Calu3 (cell line): ENCODE measurements at regions not wholly inside any gene's neighbourhood (a gene's known extent, or its start where the extent isn't known, plus 50 kb on each side); places are given as distances from the start of the nearest gene placed in this dataset.

Source experiments
- BruUV-seq: library from RNA; stranded (reverse); fragments of 400-500 nt; replicated peaks from 2 replicates; lab custom pipeline; 2021; lab: Mats Ljungman, UMichigan
- CTCF ChIA-PET: fragments of 300-600 bp; sonication (Branson Sonifier 250); formaldehyde crosslinking; loops from one replicate; lab custom pipeline; 2022; ENCODE audit warnings: antibody characterized with exemption; lab: Charles Lee
- DNase-seq: peaks from one replicate; pipeline ENCODE4 v3.0.0; 2022
- H3K27ac Mint-ChIP-seq: one replicate; pipeline ENCODE4 v1.8.0; 2022; ENCODE audit warnings: mixed read lengths; ENCODE audit not compliant: unreplicated experiment
- H3K27me3 Mint-ChIP-seq: one replicate; pipeline ENCODE4 v1.8.0; 2022; ENCODE audit warnings: mixed read lengths; ENCODE audit not compliant: unreplicated experiment
- H3K36me3 Mint-ChIP-seq: one replicate; pipeline ENCODE4 v1.8.0; 2022; ENCODE audit warnings: mild to moderate bottlenecking, moderate library complexity, mixed read lengths; ENCODE audit not compliant: insufficient read depth, unreplicated experiment
- H3K4me1 Mint-ChIP-seq: one replicate; pipeline ENCODE4 v1.8.0; 2022; ENCODE audit warnings: mild to moderate bottlenecking, low read depth, mixed read lengths; ENCODE audit not compliant: unreplicated experiment
- H3K4me3 Mint-ChIP-seq: one replicate; pipeline ENCODE4 v1.8.0; 2022; ENCODE audit warnings: mild to moderate bottlenecking, low read depth, moderate library complexity, mixed read lengths; ENCODE audit not compliant: unreplicated experiment
- H3K9me3 Mint-ChIP-seq: one replicate; pipeline ENCODE4 v1.8.0; 2022; ENCODE audit warnings: low read depth, mixed read lengths; ENCODE audit not compliant: unreplicated experiment
- intact Hi-C: fragments of 100-400 bp; cut with micrococcal nuclease; formaldehyde crosslinking; loops from one replicate; pipeline ENCODE4 v1.10.0; 2022; ENCODE audit not compliant: unreplicated experiment
- TF ChIP-seq, protein P1 (sequence below): fragments of 200-600 bp; IDR thresholded peaks from one replicate; pipeline ENCODE4 v1.8.0; 2022; ENCODE audit warnings: antibody characterized with exemption; ENCODE audit not compliant: unreplicated experiment

DNA sequence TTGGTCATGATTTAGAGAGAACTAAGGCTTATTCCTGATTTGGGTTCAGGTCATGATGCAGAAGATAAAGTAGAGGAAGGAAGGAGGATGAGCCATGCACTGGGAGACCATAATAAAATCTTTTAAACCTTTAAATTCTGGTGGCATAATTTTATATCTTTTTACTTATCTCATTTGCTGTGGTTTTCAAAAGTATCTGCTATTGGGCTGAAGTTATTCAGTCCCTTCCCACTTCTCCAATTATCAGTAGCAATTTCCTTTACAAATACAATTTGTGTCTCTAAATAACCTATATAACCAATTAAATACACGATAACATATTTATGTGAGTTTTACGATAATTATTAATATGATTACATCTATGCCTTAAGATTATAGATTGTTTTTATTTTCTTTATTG, 194.8 kb upstream of the SLC8A1 start:
- CTCF ChIA-PET = no interaction called here
- H3K27me3 Mint-ChIP-seq = no peaks in the 10 kb centered on the region
- TF ChIP-seq, protein P1, sequence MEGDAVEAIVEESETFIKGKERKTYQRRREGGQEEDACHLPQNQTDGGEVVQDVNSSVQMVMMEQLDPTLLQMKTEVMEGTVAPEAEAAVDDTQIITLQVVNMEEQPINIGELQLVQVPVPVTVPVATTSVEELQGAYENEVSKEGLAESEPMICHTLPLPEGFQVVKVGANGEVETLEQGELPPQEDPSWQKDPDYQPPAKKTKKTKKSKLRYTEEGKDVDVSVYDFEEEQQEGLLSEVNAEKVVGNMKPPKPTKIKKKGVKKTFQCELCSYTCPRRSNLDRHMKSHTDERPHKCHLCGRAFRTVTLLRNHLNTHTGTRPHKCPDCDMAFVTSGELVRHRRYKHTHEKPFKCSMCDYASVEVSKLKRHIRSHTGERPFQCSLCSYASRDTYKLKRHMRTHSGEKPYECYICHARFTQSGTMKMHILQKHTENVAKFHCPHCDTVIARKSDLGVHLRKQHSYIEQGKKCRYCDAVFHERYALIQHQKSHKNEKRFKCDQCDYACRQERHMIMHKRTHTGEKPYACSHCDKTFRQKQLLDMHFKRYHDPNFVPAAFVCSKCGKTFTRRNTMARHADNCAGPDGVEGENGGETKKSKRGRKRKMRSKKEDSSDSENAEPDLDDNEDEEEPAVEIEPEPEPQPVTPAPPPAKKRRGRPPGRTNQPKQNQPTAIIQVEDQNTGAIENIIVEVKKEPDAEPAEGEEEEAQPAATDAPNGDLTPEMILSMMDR = no peak
- H3K9me3 Mint-ChIP-seq = no peaks in the 10 kb centered on the region
- no peak overlapping the region for H3K27ac Mint-ChIP-seq
- H3K4me3 Mint-ChIP-seq = no peak overlapping the region
- no peaks in the 10 kb centered on the region for H3K4me1 Mint-ChIP-seq
- no TSS peak for BruUV-seq
- no peak for DNase-seq
- no peaks in the 10 kb centered on the region for H3K36me3 Mint-ChIP-seq
- intact Hi-C loops = no loop called here

DNA sequence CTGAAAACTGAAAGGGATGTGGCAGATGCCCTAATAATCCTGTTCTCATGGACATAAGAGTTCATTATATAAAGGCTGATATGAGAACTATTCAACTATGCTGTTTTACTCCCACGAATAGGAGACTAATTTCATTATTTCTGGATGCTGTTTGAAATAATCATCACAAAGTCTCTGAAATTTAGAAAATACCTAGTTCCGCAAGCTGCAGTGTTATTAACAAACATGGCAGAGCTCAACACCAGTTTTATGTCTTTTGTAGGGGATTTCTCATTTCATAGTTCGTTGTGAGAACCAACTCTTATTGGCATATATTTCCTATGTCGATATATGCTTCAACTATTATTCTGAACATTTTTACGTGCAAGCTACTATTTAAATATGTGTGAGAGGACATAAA, 200.3 kb upstream of the SLC8A1 start:
- Mint-ChIP-seq H3K9me3 (no peaks in the 10 kb centered on the region), H3K27me3 (no peaks in the 10 kb centered on the region), H3K27ac (no peak overlapping the region), H3K4me3 (no peak overlapping the region), H3K36me3 (no peaks in the 10 kb centered on the region), H3K4me1 (no peaks in the 10 kb centered on the region)
- CTCF ChIA-PET = interaction anchor here (0.6 kb wide), 1 partner anchor 719 kb away, joined by 3 read pairs; no protein-coding TSS in a partner anchor
- intact Hi-C loops = no loop called here
- BruUV-seq = no TSS peak
- TF ChIP-seq, protein P1 = no peak
- DNase-seq = no peak

DNA sequence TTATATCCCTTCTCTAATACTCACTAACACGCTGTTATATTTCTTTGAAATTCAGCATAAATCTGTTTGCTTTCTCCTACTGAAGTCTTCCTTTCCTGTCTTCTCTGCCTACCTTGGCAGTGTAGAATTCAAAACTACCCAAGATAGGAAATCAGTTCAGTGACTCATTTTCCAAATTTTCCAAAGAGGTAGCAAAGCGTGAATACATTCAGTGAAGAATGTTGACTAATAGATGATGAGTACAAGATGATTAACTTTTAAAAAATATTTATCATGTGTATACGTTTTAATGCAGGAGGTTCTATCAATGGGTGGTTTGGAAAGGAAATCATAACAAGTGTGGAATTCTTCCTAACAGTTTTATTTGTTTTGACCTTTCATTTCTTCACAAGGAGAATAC, 201.9 kb upstream of the SLC8A1 start:
- CTCF ChIA-PET = no interaction called here
- Mint-ChIP-seq H3K9me3 (no peaks in the 10 kb centered on the region), H3K4me3 (no peak overlapping the region), H3K36me3 (no peaks in the 10 kb centered on the region), H3K27me3 (no peaks in the 10 kb centered on the region), H3K27ac (no peak overlapping the region), H3K4me1 (no peaks in the 10 kb centered on the region)
- no TSS peak for BruUV-seq
- TF ChIP-seq, protein P1 = no peak
- no peak for DNase-seq
- intact Hi-C loops = no loop called here

DNA sequence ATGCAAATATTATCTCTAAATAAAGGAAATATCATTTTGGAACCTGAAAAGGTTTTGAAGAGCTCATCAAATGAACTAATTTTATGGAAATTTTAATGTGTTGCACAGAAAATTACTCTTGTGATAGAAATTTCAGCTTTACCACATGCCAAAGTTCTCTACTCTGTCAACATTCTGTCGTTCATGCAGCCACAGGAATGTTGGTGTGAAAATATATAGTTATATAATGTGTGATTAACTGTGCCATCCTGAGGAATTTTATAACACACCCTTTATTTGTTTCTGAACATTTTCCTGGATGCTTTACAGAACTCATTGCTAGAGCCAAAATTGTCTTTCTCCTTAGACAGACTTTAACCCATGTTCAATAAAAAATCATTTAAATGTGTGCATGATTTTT, 202.5 kb upstream of the SLC8A1 start:
- CTCF ChIA-PET = no interaction called here
- no peak overlapping the region for H3K27ac Mint-ChIP-seq
- no peaks in the 10 kb centered on the region for H3K9me3 Mint-ChIP-seq
- no peak for DNase-seq
- H3K27me3 Mint-ChIP-seq = no peaks in the 10 kb centered on the region
- intact Hi-C loops = no loop called here
- no TSS peak for BruUV-seq
- no peak overlapping the region for H3K4me3 Mint-ChIP-seq
- TF ChIP-seq, protein P1 = no peak
- H3K4me1 Mint-ChIP-seq = no peaks in the 10 kb centered on the region
- no peaks in the 10 kb centered on the region for H3K36me3 Mint-ChIP-seq

DNA sequence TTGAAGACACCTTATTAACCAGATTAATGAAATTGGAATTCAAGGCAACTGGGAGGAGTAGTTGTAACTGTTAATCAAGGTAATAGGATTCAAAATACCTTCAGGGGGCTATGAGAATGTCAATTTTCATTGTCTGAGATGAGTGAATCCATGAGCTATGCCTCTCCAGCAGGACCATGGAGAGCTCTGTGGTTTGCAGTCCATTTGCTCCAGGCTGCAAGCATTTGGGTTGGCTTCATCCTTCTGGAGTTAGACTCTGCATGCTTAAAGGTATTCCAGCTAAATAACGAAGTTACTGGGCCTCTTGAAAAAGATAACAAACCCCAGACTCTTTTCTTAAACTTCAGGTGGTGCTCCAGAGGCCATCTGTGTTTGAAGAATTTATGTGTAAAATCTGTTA, 207.1 kb upstream of the SLC8A1 start:
- no peak overlapping the region for H3K27ac Mint-ChIP-seq
- intact Hi-C loops = no loop called here
- TF ChIP-seq, protein P1 = no peak
- no peaks in the 10 kb centered on the region for H3K9me3 Mint-ChIP-seq
- no peaks in the 10 kb centered on the region for H3K36me3 Mint-ChIP-seq
- no peaks in the 10 kb centered on the region for H3K27me3 Mint-ChIP-seq
- CTCF ChIA-PET = no interaction called here
- no peak for DNase-seq
- no TSS peak for BruUV-seq
- H3K4me3 Mint-ChIP-seq = no peak overlapping the region
- H3K4me1 Mint-ChIP-seq = no peaks in the 10 kb centered on the region
